GM21737 (cell line): ENCODE measurements at regions not wholly inside any gene's neighbourhood (a gene's known extent, or its start where the extent isn't known, plus 50 kb on each side); places are given as distances from the start of the nearest gene placed in this dataset.

Source experiments
- ATAC-seq: cut with Tn5 transposase; IDR thresholded peaks from one replicate; pipeline ENCODE4 v1.9.1; 2021; ENCODE audit warnings: mild to moderate bottlenecking, moderate library complexity; ENCODE audit not compliant: unreplicated experiment

GRCh38 chr4:89604951-89605350, 232.0 kb downstream of the SNCA start:
- no peak for ATAC-seq

- no peak for ATAC-seq
Observed at GRCh38 chr4:89599026-89599425, 237.9 kb downstream of the SNCA start.

- no peak for ATAC-seq
Observed at GRCh38 chr4:89598602-89599001, 238.4 kb downstream of the SNCA start.

GRCh38 chr4:89595125-89595789, 241.7 kb downstream of the SNCA start:
- ATAC-seq: no peak

GRCh38 chr4:89590128-89590527, 246.8 kb downstream of the SNCA start:
- no peak for ATAC-seq

- ATAC-seq: no peak
Observed at GRCh38 chr4:89588421-89588820, 248.5 kb downstream of the SNCA start.

- no peak for ATAC-seq
Observed at GRCh38 chr4:89587364-89587763, 249.6 kb downstream of the SNCA start.

GRCh38 chr4:89586864-89587263, 250.1 kb downstream of the SNCA start:
- ATAC-seq: no peak

- no peak for ATAC-seq
Observed at GRCh38 chr4:89586318-89586717, 250.6 kb downstream of the SNCA start.

GRCh38 chr4:89582756-89583505, 254.0 kb downstream of the SNCA start:
- ATAC-seq: no peak

- ATAC-seq: no peak
Observed at GRCh38 chr4:89579771-89580170, 257.2 kb downstream of the SNCA start.

GRCh38 chr4:89576246-89576645, 260.7 kb downstream of the SNCA start:
- ATAC-seq: no peak

- no peak for ATAC-seq
Observed at GRCh38 chr4:89575840-89576239, 261.1 kb downstream of the SNCA start.

- ATAC-seq: no peak
Observed at GRCh38 chr4:89574176-89574575, 262.8 kb downstream of the SNCA start.

- ATAC-seq: no peak
Observed at GRCh38 chr4:89573656-89574055, 263.3 kb downstream of the SNCA start.

- no peak for ATAC-seq
Observed at GRCh38 chr4:89572224-89572858, 264.6 kb downstream of the SNCA start.

- no peak for ATAC-seq
Observed at GRCh38 chr4:89570931-89571330, 263.3 kb upstream of the GPRIN3 start.

GRCh38 chr4:89567936-89568335, 260.3 kb upstream of the GPRIN3 start:
- no peak for ATAC-seq

- ATAC-seq: no peak
Observed at GRCh38 chr4:89563431-89563830, 255.8 kb upstream of the GPRIN3 start.

- ATAC-seq: no peak
Observed at GRCh38 chr4:89562746-89563145, 255.1 kb upstream of the GPRIN3 start.

GRCh38 chr4:89561048-89561447, 253.4 kb upstream of the GPRIN3 start:
- ATAC-seq: no peak

GRCh38 chr4:89558147-89558546, 250.5 kb upstream of the GPRIN3 start:
- no peak for ATAC-seq
